ENCODE measurements at regions not wholly inside any gene's neighbourhood (a gene's known extent, or its start where the extent isn't known, plus 50 kb on each side); places are given as distances from the start of the nearest gene placed in this dataset.

DNA sequence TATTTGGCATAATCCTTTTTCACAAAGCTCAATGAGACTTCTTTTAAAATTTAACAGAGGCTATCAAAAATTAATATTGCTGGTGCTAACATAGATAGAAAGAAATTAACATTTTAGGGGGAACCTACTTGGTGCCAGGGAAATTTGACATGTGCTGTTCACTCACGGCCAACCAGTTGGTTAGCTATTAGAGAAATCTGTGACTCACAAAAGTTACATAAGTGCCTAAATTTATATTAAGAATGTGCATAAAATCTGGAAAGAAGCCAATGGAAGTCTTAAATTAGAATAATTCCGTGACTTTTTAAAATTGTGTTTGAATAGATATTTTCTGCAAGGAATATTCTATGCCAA, 184.3 kb upstream of the MAP2 start:
- POLR2A ChIA-PET: no interaction called here
- DNase-seq (no peak), ATAC-seq (ENCODE audit: low read depth) (no peak)
- no peak overlapping the region for H2AFZ ChIP-seq (ENCODE audit: insufficient read depth, low read depth, low read length, poor library complexity, severe bottlenecking)
- no peak overlapping the region for H3K4me2 ChIP-seq (replicated peaks; ENCODE audit: low read depth, low read length, poor library complexity, severe bottlenecking)
- Mint-ChIP-seq H3K4me1 (no peaks in the 10 kb centered on the region), H3K27ac (no peak overlapping the region), H3K9me3 (ENCODE audit: insufficient read depth) (peaks cover 6% of the 10 kb centered on the region), H3K27me3 (peaks cover 4% of the 10 kb centered on the region), H3K4me3 (no peak overlapping the region)
- H3K4me1 ChIP-seq (ENCODE audit: control insufficient read depth in 2 of 2, insufficient read depth in 2 of 2, low read length in 2 of 2): no peaks in the 10 kb centered on the region
- intact Hi-C loops (cut with micrococcal nuclease): no loop called here
- no peak overlapping the region for H3K4me3 ChIP-seq (ENCODE audit: control extremely low read depth in 1 of 5, extremely low read depth in 1 of 5, insufficient read depth in 1 of 5, low read depth in 2 of 5, low read length in 4 of 5)
- H3K27ac ChIP-seq (ENCODE audit: low read length in 2 of 2): no peak overlapping the region
- no peak overlapping the region for H3K9ac ChIP-seq (ENCODE audit: low read length)
- no peaks in the 10 kb centered on the region for H3K79me2 ChIP-seq (ENCODE audit: control insufficient read depth, insufficient read depth, low read length)
- no peaks in the 10 kb centered on the region for H3K27me3 ChIP-seq (replicated peaks in 1 of 4; ENCODE audit: control extremely low read depth in 1 of 4, control insufficient read depth in 3 of 4, insufficient read depth in 4 of 4, low read length in 3 of 4)
- peaks cover 0 to 6% (median 0%) of the 10 kb centered on the region in 3 donors for H3K9me3 ChIP-seq (ENCODE audit: control extremely low read depth in 1 of 3, control insufficient read depth in 2 of 3, insufficient read depth in 1 of 3, low read length in 2 of 3)
- TF ChIP-seq, protein P1, sequence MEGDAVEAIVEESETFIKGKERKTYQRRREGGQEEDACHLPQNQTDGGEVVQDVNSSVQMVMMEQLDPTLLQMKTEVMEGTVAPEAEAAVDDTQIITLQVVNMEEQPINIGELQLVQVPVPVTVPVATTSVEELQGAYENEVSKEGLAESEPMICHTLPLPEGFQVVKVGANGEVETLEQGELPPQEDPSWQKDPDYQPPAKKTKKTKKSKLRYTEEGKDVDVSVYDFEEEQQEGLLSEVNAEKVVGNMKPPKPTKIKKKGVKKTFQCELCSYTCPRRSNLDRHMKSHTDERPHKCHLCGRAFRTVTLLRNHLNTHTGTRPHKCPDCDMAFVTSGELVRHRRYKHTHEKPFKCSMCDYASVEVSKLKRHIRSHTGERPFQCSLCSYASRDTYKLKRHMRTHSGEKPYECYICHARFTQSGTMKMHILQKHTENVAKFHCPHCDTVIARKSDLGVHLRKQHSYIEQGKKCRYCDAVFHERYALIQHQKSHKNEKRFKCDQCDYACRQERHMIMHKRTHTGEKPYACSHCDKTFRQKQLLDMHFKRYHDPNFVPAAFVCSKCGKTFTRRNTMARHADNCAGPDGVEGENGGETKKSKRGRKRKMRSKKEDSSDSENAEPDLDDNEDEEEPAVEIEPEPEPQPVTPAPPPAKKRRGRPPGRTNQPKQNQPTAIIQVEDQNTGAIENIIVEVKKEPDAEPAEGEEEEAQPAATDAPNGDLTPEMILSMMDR (IDR thresholded peaks at IDR 0.05): no peak
- TF ChIP-seq EZH2 (IDR thresholded peaks at IDR 0.05; ENCODE audit: borderline replicate concordance, insufficient read depth, low read depth, low read length, poor library complexity, severe bottlenecking): no peak
- CTCF ChIA-PET: no interaction called here
- H4K20me1 ChIP-seq (ENCODE audit: control insufficient read depth, insufficient read depth, low read length, poor library complexity, severe bottlenecking): no peaks in the 10 kb centered on the region
- WGBS (ENCODE audit: insufficient coverage): no CpG with 5 or more reads among the region's 2 CpGs
- H3K36me3 ChIP-seq (replicated peaks in 1 of 2; ENCODE audit: control extremely low read depth in 1 of 2, control insufficient read depth in 1 of 2, extremely low read depth in 1 of 2, insufficient read depth in 2 of 2, low read length in 1 of 2): no peaks in the 10 kb centered on the region

DNA sequence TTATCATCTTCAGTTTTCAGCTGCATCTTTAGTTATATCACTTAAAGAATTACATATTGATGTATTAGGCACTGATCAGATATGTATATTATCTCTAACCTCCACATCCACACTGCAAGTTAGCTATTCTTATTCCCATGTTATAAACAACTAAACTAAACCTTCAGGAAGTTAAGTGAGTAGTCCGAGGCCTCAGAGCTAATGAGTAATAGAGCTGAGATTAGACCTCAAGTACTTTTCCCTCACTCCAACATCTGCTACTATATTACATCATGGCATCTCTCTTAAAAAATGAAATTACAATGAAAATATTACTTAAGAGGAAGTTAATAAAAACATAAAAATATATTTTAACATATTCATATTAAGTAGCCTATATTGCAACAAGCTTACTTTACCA, 183.6 kb upstream of the MAP2 start:
- no peak overlapping the region for H3K27ac ChIP-seq (ENCODE audit: low read length in 2 of 2)
- no peak for DNase-seq
- no peak overlapping the region for H3K4me3 Mint-ChIP-seq
- no peaks in the 10 kb centered on the region for H3K36me3 ChIP-seq (replicated peaks in 1 of 2; ENCODE audit: control extremely low read depth in 1 of 2, control insufficient read depth in 1 of 2, extremely low read depth in 1 of 2, insufficient read depth in 2 of 2, low read length in 1 of 2)
- no peak overlapping the region for H3K27ac Mint-ChIP-seq
- CTCF ChIA-PET: no interaction called here
- intact Hi-C loops (cut with micrococcal nuclease): no loop called here
- H3K9ac ChIP-seq (ENCODE audit: low read length): no peak overlapping the region
- H3K27me3 ChIP-seq (replicated peaks in 1 of 4; ENCODE audit: control extremely low read depth in 1 of 4, control insufficient read depth in 3 of 4, insufficient read depth in 4 of 4, low read length in 3 of 4): no peaks in the 10 kb centered on the region
- no peak overlapping the region for H3K4me2 ChIP-seq (replicated peaks; ENCODE audit: low read depth, low read length, poor library complexity, severe bottlenecking)
- TF ChIP-seq, protein P1 (IDR thresholded peaks at IDR 0.05): no peak
- TF ChIP-seq EZH2 (IDR thresholded peaks at IDR 0.05; ENCODE audit: borderline replicate concordance, insufficient read depth, low read depth, low read length, poor library complexity, severe bottlenecking): no peak
- no peak overlapping the region for H3K4me3 ChIP-seq (ENCODE audit: control extremely low read depth in 1 of 5, extremely low read depth in 1 of 5, insufficient read depth in 1 of 5, low read depth in 2 of 5, low read length in 4 of 5)
- H3K9me3 ChIP-seq (ENCODE audit: control extremely low read depth in 1 of 3, control insufficient read depth in 2 of 3, insufficient read depth in 1 of 3, low read length in 2 of 3): peaks cover 0 to 6% (median 0%) of the 10 kb centered on the region in 3 donors
- H3K27me3 Mint-ChIP-seq: peaks cover 4% of the 10 kb centered on the region
- H4K20me1 ChIP-seq (ENCODE audit: control insufficient read depth, insufficient read depth, low read length, poor library complexity, severe bottlenecking): no peaks in the 10 kb centered on the region
- ATAC-seq (ENCODE audit: low read depth): no peak
- H3K79me2 ChIP-seq (ENCODE audit: control insufficient read depth, insufficient read depth, low read length): no peaks in the 10 kb centered on the region
- no peak overlapping the region for H2AFZ ChIP-seq (ENCODE audit: insufficient read depth, low read depth, low read length, poor library complexity, severe bottlenecking)
- H3K9me3 Mint-ChIP-seq (ENCODE audit: insufficient read depth): peaks cover 7% of the 10 kb centered on the region
- H3K4me1 Mint-ChIP-seq: no peaks in the 10 kb centered on the region
- H3K4me1 ChIP-seq (ENCODE audit: control insufficient read depth in 2 of 2, insufficient read depth in 2 of 2, low read length in 2 of 2): no peaks in the 10 kb centered on the region
- POLR2A ChIA-PET: no interaction called here
- WGBS (ENCODE audit: insufficient coverage): no CpG with 5 or more reads among the region's 1 CpG
